HG03139 (cell line): ENCODE measurements at regions not wholly inside any gene's neighbourhood (a gene's known extent, or its start where the extent isn't known, plus 50 kb on each side); places are given as distances from the start of the nearest gene placed in this dataset.

Source experiments
- ATAC-seq: cut with Tn5 transposase; IDR thresholded peaks from one replicate; pipeline ENCODE4 v1.9.1; 2021; ENCODE audit not compliant: unreplicated experiment

DNA sequence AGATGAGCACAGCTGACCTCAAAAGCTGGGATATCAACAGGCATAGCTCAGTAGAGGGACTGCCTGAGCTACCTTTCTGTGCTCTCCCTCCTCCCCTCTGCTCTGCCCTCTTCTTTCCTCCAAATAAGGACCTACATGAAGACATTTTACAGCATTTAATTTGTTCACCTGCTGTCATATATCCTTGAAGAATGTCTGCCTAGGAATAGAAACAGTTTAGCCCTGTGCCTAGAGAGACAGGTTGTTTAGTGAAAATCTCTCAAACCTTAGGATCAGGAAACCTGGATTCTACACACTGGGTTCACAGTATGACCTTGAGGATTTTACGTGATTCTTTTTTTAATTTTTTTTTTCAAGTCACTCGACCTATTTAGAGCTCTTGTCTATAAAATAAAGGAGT is 213.0 kb upstream of the SETBP1 start:
- no peak for ATAC-seq

DNA sequence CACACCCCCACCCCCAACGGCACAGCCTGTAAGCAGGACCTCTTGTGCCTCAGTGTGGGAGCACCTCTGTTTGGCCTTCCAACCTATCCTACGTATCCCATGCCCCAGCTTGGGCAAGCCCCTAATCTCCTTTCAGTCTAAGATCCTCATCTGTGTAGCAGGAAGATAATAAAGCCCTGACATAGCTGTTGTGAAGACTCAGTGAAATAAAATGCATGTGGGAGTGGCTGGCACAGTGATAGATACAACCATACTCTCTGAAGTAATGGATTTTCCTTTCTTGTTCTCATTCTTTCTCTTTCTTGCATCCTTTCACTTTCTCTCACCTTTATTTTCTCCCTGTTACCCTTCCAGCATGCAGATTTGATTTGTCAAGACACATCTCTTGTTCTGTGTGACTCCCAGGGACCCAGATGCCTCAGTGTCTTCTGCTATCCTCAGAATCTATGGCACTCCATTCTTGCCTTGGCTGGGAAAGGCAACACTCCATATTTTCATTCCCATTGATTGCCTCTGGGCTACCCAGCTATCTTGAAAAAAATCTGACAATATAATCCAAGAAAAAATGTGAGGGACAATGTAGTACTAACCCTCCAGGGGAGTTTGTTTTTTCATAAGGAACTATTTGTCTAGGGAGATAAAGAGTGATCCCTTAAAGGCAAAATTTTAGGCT is 207.2 kb upstream of the SETBP1 start:
- no peak for ATAC-seq

DNA sequence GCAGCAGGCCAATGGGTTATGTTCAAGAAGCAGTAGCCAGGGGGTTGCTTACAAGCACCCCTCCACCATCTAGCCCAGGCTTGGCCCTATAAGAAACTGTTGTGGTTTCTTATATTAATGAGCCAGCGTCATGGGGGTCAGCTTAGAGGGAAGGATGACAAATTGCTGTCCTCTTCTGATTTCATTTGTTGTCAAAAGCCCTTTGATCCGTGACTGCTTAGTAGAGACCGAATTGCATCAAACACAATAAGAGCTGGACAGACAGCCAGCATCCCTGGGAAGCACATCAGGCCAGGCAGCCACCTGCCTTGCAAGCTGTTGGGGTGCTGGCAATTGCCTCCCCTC is 206.6 kb upstream of the SETBP1 start:
- ATAC-seq = no peak

DNA sequence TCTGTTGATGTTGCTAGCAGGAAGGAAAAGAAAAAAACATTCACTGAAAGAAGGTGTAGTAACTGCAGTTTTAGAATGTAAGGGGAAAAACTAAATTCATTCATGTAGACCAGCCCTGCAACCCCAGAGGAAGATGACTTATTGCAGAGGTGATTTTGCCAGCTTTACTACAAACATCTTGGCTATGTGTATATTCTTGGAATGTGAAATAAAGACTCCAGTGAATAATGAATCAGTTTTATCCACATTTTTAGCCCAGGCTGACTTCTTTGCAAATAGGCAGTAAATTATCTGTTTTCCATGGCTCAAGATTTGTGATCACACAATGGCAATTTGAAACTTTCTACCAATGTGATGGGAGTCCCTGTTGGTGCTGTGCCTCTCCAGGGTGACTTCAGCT is 206.1 kb upstream of the SETBP1 start:
- no peak for ATAC-seq

DNA sequence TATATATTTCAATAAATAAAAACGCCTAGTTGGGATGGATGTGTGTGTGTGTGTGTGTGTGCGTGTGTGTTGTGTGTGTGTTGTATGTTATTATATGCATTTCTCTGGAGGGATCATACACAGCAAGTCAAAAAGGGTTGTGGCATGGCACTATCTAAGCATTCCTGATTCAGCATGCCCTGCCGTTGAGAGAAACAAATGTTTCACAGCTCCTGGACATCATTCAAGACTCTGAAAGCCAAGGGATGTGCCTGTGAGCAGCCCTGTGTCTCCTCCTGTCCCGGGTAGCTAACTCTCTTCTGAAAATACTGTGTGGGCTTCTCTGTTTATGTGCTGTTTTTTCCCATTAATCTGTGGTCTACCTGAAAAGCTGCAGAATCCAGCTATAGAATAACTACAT is 197.9 kb upstream of the SETBP1 start:
- no peak for ATAC-seq

DNA sequence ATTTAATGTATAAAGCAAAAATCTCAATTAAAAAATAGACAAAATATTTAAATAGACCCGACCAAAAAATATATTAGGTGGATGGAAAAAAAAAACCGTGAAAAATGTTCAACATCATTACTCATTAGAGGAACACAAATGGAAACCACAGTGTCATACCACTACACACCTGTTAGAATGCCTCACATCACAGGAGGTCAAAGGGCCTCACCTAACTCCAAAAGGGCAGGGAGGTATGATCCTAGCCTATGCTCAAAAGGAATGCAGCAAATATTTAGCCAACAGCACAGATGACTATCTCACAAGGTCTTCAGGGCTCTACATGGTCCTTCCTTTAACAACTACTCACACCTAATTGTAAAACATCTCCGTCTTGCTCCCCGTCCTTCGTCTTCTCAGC is 185.5 kb upstream of the SETBP1 start:
- ATAC-seq = no peak

DNA sequence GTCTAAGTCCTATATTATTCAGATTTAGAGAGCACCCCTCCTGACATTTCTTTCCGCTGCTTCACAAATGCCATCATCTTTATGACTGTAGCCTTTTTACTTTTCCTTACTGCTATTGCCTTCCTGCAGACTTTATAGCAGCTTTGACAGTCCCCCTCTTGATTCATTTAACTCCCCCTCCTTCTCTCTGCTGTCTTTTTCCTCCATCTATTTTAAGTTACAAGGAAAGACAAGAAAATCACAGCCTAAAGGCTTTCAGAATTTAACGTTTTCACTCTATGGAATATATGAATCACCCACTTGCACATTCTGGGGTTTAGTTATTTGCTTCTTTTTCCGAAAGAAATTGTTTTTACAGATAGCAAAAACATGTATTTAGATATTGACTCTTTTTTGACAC is 183.4 kb upstream of the SETBP1 start:
- ATAC-seq = no peak

DNA sequence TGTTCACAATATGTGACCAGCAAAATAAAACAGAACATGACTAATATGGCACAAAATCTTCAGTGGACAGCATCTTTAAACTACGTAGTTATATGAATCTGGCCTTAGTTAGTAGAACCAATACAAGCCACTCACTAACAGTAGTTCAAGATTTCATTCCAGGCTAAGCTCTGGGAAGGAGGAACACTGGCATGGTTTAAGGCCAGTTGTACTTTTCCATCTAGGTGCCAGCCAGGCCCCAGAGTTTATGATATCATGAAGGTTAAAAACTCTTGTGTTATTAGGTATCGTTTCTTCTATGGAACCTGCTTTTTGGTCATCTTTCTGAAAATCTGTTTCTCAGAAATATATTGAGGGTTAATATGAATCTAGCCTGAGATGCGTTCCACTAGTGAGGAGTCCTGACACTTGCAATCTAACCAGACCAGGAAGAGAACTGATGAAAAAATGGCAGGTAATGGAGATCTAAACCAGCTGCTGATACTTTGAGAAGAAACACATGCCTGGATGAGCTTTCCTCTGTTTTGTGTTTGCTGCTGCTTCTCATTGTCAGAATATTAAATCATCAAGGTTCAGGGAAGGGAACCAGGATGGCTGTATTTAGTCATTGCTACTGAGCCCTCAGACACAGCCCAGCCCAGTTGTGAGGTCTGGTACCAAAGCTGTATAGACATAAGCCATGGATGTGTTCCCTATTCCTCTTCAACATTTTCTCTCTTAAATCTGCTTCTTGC is 182.8 kb upstream of the SETBP1 start:
- ATAC-seq = no peak

DNA sequence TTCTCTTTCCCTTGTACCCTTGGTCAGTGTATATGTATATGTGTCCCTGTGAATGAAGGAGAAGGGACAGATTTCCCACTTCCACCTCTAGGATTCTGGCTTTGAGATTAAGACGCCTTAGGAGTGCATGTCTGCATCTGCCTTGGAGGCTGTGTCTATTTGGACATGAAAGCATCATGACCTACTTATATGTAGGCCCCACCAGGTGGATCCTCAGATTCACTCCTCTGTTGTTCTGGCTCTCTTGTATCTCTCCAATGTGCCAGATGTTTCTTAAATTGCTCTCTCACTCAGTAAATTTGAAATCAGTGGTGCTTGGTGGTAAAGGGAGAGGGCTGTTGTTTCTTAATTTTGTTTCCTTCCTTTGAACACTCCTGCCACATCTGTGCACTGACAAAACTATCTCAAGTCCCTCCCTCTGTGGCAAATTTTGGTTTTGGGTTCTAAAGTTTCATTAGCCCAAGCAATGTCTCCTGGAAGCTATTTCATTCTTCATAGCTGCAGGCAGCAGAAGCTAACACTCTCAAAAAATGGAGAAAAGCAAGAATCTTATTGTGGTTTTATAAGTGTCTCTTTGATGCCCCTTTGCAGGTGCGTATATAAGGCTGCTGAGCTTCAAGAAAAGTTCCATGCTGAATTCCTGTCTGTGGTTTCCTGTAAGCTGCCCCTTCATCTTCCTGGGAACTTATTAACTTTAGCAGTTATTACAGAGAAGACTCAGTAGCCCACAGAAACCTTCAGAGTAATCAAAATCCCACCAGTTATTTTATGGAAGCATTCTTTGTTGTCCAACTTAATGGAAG is 179.7 kb upstream of the SETBP1 start:
- no peak for ATAC-seq

DNA sequence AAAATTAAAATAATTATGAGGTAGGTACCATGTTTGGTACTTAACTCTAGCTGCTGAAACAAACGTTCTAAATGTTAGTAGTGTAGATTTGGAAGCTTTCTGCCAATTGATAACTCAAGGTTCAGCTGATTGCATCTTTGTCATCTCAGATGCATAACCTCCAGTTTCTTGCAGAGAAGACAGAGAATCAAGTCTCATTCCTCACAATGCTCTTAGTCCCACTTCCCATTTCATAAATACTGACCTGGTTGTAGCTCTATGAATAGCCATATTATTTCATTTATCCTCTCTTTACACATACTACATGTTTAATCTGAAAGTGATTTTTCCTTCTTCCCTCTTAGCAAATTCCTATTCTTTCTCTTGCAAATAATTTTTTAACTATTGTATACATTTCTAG is 178.5 kb upstream of the SETBP1 start:
- no peak for ATAC-seq

DNA sequence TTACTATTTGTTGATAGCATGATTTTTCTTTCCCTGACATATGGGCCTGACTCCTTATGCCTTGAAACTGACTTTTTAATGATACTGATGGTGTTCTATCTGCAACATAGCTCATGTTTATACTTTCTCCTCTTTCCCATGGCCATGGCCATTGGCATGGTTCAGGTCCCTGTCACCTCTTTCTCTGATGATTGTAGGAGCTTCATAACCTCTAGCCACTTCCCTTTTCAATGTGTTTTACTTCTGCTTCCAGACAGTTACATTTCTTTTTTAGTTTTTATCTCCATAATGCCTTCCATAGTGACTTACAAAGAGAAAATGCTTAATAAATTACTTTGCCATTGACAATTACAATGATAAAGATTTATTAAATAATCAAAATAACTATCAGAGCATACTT is 177.9 kb upstream of the SETBP1 start:
- no peak for ATAC-seq

DNA sequence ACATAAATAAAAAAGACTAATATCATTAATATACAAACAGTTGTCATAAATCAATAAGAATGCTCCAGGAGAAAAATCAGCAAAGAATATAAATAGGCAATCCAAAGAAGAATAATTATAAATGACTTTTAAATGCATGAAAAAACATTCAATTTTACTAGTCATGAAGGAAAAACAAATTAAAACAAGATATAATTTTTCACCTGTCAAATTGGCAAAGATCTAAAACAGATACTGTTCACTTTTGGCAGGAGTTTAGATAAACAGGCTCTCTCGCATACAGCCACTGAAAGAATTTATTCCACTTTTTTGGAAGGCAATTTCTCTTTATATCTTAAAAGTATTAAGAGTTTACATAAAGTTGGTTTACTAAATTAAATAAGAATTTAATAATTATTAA is 176.8 kb upstream of the SETBP1 start:
- no peak for ATAC-seq

DNA sequence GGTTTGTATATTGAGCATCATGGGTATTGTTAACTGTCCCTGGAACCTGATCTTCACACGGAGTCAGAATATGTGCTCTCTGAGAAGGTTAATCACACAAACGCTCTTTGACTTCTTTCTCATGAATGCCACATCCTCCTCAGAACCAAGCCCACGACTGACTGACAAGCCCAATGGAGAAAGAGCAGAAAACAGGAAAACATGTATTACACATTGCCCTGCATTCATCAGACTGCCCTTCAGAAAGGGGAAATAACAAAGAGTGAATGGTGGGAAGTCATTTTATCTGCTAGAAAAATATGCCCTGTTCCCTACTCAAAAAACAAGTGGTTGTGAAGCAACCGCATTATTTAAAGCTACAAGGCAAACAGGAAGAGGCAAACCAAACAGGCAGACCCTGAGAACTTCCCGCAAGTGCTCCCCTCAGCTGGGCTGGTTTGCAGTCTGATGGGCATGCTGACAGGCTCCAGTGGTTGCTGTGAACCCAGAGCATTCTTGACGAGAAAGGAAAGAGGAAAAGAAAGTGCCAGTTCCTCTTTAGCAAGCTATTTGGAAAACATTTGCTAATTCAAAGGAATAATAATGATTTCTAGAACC is 172.9 kb upstream of the SETBP1 start:
- peak; percentile 86 for ATAC-seq

DNA sequence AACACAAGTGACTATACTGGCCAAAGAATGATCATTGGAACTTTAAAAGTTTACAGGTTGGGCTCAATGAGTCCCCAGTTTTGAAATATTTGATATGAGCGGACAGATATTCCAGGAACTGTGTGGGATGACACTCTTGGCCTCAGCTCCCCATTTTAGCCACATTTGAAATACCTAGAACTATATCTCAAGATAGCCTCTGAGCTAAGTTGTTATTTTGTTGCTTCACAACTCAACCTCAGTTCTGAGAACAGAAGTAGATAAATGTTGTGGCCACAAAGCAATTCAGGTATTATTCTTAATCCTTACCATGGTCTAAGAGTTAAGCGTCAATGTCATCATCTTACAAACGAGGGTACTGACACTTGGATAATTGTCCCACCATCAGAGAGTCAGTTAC is 172.2 kb upstream of the SETBP1 start:
- ATAC-seq = no peak

DNA sequence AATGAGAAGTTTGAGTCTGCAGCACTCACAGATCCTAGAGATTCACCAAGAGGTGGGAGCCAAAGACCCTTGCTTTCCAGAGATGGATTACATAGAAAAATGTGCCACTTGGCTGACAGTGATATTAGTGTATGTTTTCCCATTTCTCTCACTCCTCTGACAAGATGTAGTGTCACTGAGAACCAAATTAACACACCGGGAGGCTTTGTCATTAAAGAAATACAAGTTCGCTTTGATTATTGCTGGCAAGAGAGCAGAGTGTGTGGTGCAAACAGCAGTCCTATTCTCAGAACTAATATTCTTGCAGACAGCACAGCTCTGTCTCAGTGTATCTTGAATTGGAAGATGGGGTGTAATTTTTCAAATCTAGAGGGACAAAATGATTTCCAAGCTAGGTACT is 171.6 kb upstream of the SETBP1 start:
- ATAC-seq = no peak

DNA sequence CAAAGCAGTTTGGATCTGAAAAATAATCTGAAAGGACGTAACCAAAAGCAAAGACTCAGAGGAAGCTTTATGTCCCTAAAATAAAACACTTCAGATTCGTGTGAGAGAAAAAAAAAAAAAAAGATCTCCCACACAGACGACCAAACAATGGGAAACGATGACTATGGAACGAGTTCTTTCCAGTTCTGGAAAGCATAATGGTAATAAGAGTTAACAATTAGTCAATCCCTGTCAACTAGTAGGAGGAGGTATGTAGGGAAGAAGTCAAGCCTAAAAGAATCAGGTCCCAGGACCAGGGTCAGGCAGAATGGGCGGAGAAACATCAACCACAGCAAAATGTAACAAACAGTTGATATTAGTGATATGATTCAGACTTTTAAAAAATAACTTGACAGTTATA is 170.3 kb upstream of the SETBP1 start:
- ATAC-seq = no peak

DNA sequence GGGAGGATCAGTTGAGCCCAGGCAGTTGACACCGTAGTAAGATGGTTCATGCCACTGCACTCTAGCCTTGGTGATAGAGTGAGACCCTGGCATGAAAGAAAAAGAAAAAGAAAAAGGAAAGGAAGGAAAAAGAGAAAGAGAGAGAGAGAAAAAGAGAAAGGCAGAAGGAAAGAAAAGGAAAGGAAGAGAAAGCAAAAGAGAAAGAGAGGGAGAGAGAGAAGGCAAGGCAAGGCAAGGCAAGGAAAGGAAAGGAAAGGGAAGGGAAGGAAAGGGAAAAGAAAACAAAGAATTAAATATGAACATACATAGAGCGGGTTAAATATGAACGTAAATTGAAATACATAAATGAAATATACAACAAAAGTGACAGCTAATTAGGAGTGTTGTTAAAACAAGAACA is 167.5 kb upstream of the SETBP1 start:
- ATAC-seq = no peak

DNA sequence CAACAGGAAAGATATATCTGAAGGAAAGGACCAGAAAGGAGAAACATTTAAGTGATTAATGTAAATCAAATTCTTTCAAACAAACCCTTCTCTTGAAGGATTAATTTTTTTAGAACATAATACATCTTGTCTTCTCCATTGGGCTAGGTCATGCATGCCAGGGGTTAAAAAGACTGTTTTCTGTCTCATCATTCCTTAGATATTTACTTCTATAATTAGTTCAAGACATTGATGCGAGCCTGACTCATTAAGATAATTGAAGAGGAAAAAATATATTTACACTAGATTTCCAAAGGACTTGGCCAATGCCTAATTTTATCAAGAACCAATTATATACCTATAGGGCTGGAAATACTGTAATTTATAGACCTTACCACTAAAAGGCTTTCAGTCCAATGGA is 166.6 kb upstream of the SETBP1 start:
- no peak for ATAC-seq

DNA sequence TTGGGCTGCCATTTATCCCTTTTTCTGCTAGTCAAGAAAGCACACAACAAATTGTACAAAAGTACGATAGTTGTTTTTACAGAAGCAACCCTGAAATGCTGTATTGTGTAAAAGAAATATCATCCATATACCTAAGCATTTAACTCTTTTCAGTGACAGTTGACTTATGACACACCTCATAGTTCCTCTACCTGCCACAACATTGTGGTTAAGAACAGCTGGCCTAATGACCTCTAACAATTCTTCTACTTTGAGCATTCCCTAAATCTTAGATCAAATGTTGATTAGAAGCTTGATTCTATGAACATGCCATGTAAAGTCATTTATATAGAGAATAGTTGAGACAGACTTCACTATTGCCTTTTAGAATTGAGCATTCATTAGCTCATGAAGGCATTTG is 165.9 kb upstream of the SETBP1 start:
- no peak for ATAC-seq

DNA sequence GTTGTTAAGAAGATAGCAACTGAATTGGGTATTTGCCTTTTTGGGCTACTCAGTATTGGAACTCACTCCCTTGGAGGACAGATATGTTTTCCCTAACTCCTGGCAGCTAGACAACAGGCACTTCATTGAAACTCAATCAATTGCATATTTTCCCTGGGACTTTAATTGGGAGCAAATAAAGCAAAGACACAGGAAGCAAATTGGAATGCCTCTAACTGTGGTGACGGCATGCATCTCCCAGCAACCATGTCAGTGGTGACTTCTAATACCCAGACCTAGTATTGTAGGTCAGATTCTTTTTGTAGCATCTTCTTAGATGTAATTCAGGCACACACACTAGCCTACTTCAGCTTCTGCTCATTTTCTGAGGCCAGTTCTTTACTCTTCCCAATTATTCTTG is 164.2 kb upstream of the SETBP1 start:
- ATAC-seq = no peak

DNA sequence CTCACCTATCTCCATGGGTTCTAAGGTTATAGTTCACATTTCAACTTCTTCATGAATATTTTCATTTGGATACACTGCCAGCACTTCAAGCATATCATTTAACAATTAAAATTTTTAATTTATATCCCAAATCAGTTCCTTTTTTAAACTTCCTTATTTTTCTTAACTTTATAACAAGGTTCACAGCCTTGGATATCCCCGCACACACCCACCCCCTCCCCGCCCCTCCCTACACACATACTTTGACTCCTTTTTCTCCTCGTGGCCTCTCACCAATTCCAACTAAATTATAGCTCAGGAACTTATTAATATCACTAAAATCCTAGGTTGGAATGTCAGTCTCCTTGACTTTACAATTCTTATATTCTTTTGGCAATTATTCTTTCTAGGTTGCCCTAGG is 163.6 kb upstream of the SETBP1 start:
- no peak for ATAC-seq

DNA sequence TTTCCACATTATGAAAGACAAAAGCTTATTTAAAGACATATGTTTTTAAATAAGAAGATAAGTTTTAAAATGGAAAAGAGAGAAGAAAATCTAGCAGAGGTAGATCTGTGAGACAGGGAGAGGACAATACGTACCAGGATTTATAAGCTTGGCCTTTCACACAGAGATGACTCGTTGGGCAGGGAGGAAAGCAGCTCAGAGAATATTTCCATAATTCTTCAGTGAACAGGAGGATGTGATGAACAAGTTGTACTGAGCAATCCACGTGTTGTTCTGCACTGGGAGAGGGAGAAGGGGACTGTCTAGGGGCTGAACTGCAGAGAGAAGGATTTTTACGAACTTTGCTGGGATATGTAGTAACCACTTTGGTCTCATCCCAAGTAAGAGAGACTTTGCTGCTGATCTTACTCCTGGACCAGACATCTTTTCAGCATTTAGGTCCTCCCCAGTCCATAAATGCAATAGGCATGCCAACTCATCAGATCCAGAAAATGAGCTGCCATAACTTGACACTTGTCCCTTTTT is 162.5 kb upstream of the SETBP1 start:
- ATAC-seq = no peak
